HCT116 (cell line): ENCODE measurements at regions not wholly inside any gene's neighbourhood (a gene's known extent, or its start where the extent isn't known, plus 50 kb on each side); places are given as distances from the start of the nearest gene placed in this dataset.

Experiments
- CEBPB ChIP-seq: IDR thresholded peaks from 2 replicates; pipeline ENCODE4 v1.6.1; 2012; ENCODE audit warnings: low read depth
- CTCF ChIP-seq, 3 experiments: fragments of 200-600 bp in 1 of 3; sonication (generic) in 1 of 3; IDR thresholded peaks in 2 of 3; conservative IDR thresholded peaks in 1 of 3; 2 replicates each; pipeline ENCODE4 v1.5.1; 2012 to 2017; ENCODE audit warnings: low read depth in 2 of 3, low read length in 2 of 3, antibody characterized with exemption in 1 of 3, borderline replicate concordance in 1 of 3, control low read depth in 1 of 3, mild to moderate bottlenecking in 1 of 3, mixed read lengths in 1 of 3, mixed run types in 1 of 3, moderate library complexity in 1 of 3; ENCODE audit not compliant: insufficient read depth in 1 of 3
- POLR2A ChIP-seq: IDR thresholded peaks from 2 replicates; pipeline ENCODE4 v1.7.0; 2011; ENCODE audit warnings: borderline replicate concordance; ENCODE audit not compliant: insufficient read depth, insufficient read length; ENCODE audit errors: extremely low read depth
- REST ChIP-seq: IDR thresholded peaks from 2 replicates; pipeline ENCODE4 v1.6.1; 2012; ENCODE audit warnings: low read depth
- SIN3A ChIP-seq: IDR thresholded peaks from 2 replicates; pipeline ENCODE4 v1.6.1; 2012; ENCODE audit warnings: low read depth
- YY1 ChIP-seq: IDR thresholded peaks from 2 replicates; pipeline ENCODE4 v1.6.1; 2011; ENCODE audit warnings: low read length, low read depth, moderate library complexity, mild to moderate bottlenecking; ENCODE audit not compliant: insufficient replicate concordance; ENCODE audit errors: extremely low read depth
- ZFX ChIP-seq: fragments of 450-650 bp; IDR thresholded peaks from 2 replicates; pipeline ENCODE4 v1.6.1; 2017
- ZNF274 ChIP-seq: fragments of 200-500 bp; sonication (Bioruptor generic); IDR thresholded peaks from 2 replicates; pipeline ENCODE4 v1.6.1; 2014; ENCODE audit warnings: mild to moderate bottlenecking, low read depth, low read length, inconsistent platforms

GRCh38 chr14:61864329-61864898 lies 102.2 kb downstream of the SNAPC1 start:
- TF ChIP-seq CTCF (IDR thresholded peaks at IDR 0.05 in 2 of 3, conservative IDR thresholded peaks at IDR 0.05 in 1 of 3; ENCODE audit: borderline replicate concordance in 1 of 3, insufficient read depth in 1 of 3, low read depth in 2 of 3, low read length in 2 of 3) (no peak), YY1 (no peak), CEBPB (no peak), SIN3A (no peak), ZFX (no peak), POLR2A (no peak), REST (no peak), ZNF274 (no peak)
